GM19468 (cell line): ENCODE measurements at regions not wholly inside any gene's neighbourhood (a gene's known extent, or its start where the extent isn't known, plus 50 kb on each side); places are given as distances from the start of the nearest gene placed in this dataset.
"Not testable (repeated sequence)": the region's sequence is repeated elsewhere in the genome, so short reads cannot be mapped to it uniquely, and the experiment has no call there.

ENCODE experiments used
- ATAC-seq: cut with Tn5 transposase; IDR thresholded peaks from one replicate; pipeline ENCODE4 v1.9.1; 2021; ENCODE audit warnings: mild to moderate bottlenecking, moderate library complexity, moderate number of reproducible peaks; ENCODE audit not compliant: unreplicated experiment; ENCODE audit errors: extremely low read depth

DNA sequence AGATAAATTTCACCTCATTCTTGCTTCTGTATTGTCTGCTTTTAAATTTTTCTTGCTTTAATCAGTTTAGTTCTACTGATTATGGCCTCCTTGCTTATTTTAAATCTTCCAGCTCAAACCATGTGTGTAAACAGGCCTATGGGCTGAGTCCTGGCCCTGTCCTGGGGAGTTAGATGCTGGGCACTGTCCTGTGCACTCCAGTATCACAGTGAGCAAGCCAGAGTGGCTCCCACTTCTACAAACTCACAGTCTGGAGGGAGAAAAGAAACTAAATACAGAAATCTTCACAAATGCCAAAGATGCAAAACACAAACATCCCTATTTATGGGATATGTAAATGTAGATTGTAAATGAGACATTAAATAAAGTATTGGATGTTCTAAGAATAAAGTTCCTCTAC is 101.1 kb upstream of the POGK start:
- no peak for ATAC-seq

- no peak for ATAC-seq
These were observed 100.4 kb upstream of the POGK start for GRCh38 chr1:166738873-166739272.

- no peak for ATAC-seq
These were observed 98.5 kb upstream of the POGK start for GRCh38 chr1:166740668-166741276.

DNA sequence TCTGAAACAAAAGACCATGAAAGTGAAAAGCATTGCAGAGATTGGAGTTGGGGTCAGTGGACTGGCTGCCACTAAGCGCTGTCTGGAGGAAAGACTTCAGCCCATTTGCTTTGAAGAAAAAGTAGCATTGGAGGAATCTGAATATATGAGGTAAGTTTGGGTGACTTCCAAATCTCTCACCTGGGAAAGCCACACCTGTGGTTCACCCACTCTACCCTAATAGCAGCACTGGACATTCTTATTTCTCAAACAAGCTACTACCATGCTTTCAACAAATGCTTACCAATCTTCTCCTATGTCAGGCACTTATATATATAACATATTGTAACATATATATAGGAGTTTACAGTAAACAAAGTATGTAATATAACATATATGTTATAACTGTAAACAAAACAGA is 76.0 kb upstream of the POGK start:
- no peak for ATAC-seq

DNA sequence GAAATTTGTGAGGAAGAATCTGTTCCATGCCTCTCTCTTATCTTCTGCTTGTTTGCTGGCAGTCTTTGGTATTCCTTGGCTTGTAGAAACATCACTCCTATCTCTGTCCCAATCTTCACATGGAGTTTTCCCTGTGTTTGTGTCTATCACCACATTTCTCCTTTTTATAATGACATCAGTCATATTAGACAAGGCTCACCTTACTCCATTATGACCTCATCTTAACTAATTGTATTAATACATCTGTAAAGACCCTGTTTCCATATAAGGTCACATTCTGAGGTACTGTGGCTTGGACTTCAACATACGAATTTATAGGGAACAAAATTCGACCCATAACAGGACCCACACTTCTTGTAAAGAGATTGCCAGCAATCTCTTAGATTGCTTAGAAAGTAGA is 72.3 kb upstream of the POGK start:
- ATAC-seq: no peak

- not testable (repeated sequence) for ATAC-seq
These were observed 54.6 kb upstream of the POGK start for GRCh38 chr1:166784646-166785045.

GRCh38 chr1:166785987-166786386 is 53.3 kb upstream of the POGK start:
- ATAC-seq: no peak

- ATAC-seq: no peak
These were observed 50.0 kb upstream of the POGK start for GRCh38 chr1:166789286-166789685.
